ENCODE measurements at regions not wholly inside any gene's neighbourhood (a gene's known extent, or its start where the extent isn't known, plus 50 kb on each side); places are given as distances from the start of the nearest gene placed in this dataset.

GRCh38 chr2:120884472-120885290 is 149.0 kb downstream of the GLI2 start:
- ATAC-seq: no peak

- no peak for ATAC-seq
These were observed 149.7 kb downstream of the GLI2 start for GRCh38 chr2:120885321-120885720.

- ATAC-seq: no peak
These were observed 150.1 kb downstream of the GLI2 start for GRCh38 chr2:120885749-120886148.

- ATAC-seq: no peak
These were observed 151.1 kb downstream of the GLI2 start for GRCh38 chr2:120886534-120887319.

- no peak for ATAC-seq
These were observed 151.6 kb downstream of the GLI2 start for GRCh38 chr2:120887320-120887697.

- ATAC-seq: no peak
These were observed 152.1 kb downstream of the GLI2 start for GRCh38 chr2:120887741-120888231.

GRCh38 chr2:120888851-120889250 is 153.2 kb downstream of the GLI2 start:
- ATAC-seq: no peak

GRCh38 chr2:120889936-120890335 is 154.3 kb downstream of the GLI2 start:
- no peak for ATAC-seq

GRCh38 chr2:120890566-120891360 is 155.1 kb downstream of the GLI2 start:
- no peak for ATAC-seq

- no peak for ATAC-seq
These were observed 156.8 kb downstream of the GLI2 start for GRCh38 chr2:120892271-120892966.

GRCh38 chr2:120892967-120893667 is 157.4 kb downstream of the GLI2 start:
- no peak for ATAC-seq

- no peak for ATAC-seq
These were observed 158.3 kb downstream of the GLI2 start for GRCh38 chr2:120893811-120894584.

- no peak for ATAC-seq
These were observed 159.3 kb downstream of the GLI2 start for GRCh38 chr2:120894966-120895365.

GRCh38 chr2:120896126-120896525 is 160.5 kb downstream of the GLI2 start:
- ATAC-seq: no peak

GRCh38 chr2:120896901-120897300 is 161.2 kb downstream of the GLI2 start:
- no peak for ATAC-seq

GRCh38 chr2:120897399-120897798 is 161.7 kb downstream of the GLI2 start:
- ATAC-seq: no peak

- ATAC-seq: no peak
These were observed 162.8 kb downstream of the GLI2 start for GRCh38 chr2:120898496-120898895.

- ATAC-seq: no peak
These were observed 163.5 kb downstream of the GLI2 start for GRCh38 chr2:120898961-120899750.

GRCh38 chr2:120899771-120900170 is 164.1 kb downstream of the GLI2 start:
- ATAC-seq: no peak

GRCh38 chr2:120901201-120901600 is 165.5 kb downstream of the GLI2 start:
- no peak for ATAC-seq
